Natural killer cell treated with Interleukin-12 subunit alpha and Interleukin-12 subunit beta and Interleukin-15 and Interleukin-18, amount 100 ng/mL, for 72 hours (primary cell): ENCODE measurements at regions not wholly inside any gene's neighbourhood (a gene's known extent, or its start where the extent isn't known, plus 50 kb on each side); places are given as distances from the start of the nearest gene placed in this dataset.

Experiments
- ATAC-seq, 2 donors: fragments of 150-1000 bp; cut with Tn5 transposase in 1 of 2; sonication (Bioruptor Pico), chemical (Tn5 transposase) in 1 of 2; 2 replicates each; pipeline ENCODE4 v1.10.0; 2021
- DNase-seq: peaks from one replicate; pipeline ENCODE4 v3.0.0; 2022; ENCODE audit warnings: low spot score
- H3K27ac Mint-ChIP-seq, 2 donors: 1 replicate in 1 of 2; 2 replicates in 1 of 2; pipeline ENCODE4 v1.8.0; 2022; ENCODE audit warnings: mixed read lengths in 2 of 2, mild to moderate bottlenecking in 1 of 2, moderate library complexity in 1 of 2
- H3K27me3 Mint-ChIP-seq, 2 donors: 1 replicate in 1 of 2; 2 replicates in 1 of 2; pipeline ENCODE4 v1.8.0; 2022; ENCODE audit warnings: mixed read lengths in 2 of 2
- H3K36me3 Mint-ChIP-seq: one replicate; pipeline ENCODE4 v1.8.0; 2022; ENCODE audit warnings: mixed read lengths
- H3K4me1 Mint-ChIP-seq, 2 donors: 1 replicate in 1 of 2; 2 replicates in 1 of 2; pipeline ENCODE4 v1.8.0; 2022; ENCODE audit warnings: low read depth in 2 of 2, mixed read lengths in 2 of 2, mild to moderate bottlenecking in 1 of 2
- H3K4me3 Mint-ChIP-seq: one replicate; pipeline ENCODE4 v1.8.0; 2022; ENCODE audit warnings: mixed read lengths
- H3K9me3 Mint-ChIP-seq: 2 replicates; pipeline ENCODE4 v1.8.0; 2022; ENCODE audit warnings: mixed read lengths

DNA sequence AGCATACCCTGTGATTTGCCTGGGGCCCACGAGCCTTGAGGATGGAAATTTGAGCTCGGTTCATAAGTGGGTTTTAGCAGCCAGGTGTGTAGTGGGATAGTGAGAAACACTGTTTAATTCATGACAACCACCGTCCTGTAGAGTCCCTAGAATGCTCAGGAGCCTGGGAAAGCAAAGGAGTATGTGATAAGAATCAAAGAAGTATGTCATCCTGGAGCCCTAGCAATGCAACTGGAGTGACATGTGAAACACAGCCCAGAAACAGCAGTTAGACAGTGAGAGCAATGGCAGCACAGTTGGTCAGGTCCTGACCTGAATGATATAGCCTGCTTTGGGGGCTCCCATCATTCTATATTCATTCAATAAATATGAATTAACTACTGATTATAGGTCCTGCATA, 161.2 kb upstream of the ECI2 start:
- H3K27me3 Mint-ChIP-seq, result peaks cover 0 to 4% of the 10 kb centered on the region in 2 donors
- ATAC-seq (no peak), DNase-seq (no peak)
- no peaks in the 10 kb centered on the region for H3K9me3 Mint-ChIP-seq
- no peak overlapping the region for H3K27ac Mint-ChIP-seq
- no peak overlapping the region for H3K4me3 Mint-ChIP-seq
- no peaks in the 10 kb centered on the region for H3K4me1 Mint-ChIP-seq
- H3K36me3 Mint-ChIP-seq, result no peaks in the 10 kb centered on the region

- H3K4me1 Mint-ChIP-seq, result no peaks in the 10 kb centered on the region
- no peaks in the 10 kb centered on the region for H3K36me3 Mint-ChIP-seq
- no peak overlapping the region for H3K27ac Mint-ChIP-seq
- H3K9me3 Mint-ChIP-seq, result no peaks in the 10 kb centered on the region
- ATAC-seq (no peak), DNase-seq (no peak)
- peaks cover 0 to 4% of the 10 kb centered on the region in 2 donors for H3K27me3 Mint-ChIP-seq
- H3K4me3 Mint-ChIP-seq, result no peak overlapping the region
Observed at GRCh38 chr6:4295783-4296155, 160.4 kb upstream of the ECI2 start.

DNA sequence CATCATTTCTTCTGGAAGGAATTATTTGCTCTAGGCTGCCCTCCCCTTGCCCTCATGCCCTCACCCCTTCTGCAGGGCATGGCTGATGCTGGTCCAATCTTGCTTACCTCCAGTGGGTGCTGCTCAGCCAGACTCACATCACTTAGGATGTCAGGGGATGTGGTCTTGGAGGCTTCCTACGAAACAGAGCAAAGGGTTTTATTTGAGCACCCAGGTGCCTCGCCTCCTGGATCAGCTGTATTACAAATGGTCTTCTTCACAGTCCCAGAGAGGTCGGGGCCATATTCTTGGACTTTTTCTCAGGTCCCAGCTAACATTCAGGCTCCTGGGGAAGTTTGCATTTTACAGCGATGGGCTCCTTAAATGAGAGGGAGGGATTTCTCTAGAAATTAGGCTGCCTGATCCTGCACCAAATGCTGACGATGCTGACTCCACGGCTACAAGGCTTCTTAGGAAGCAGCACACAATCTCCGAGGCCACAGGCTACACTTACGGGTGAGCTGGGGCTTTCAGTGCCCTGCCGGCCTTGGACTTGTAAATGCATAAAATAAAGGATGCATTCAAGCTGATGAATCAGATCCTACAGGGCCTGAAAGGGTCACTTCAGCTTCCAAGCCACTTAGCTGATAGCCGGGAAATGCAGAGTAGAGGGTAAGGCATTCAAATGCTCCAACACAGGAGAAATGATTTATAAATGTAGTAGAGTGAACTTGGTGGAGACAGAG, 159.8 kb upstream of the ECI2 start:
- no peak overlapping the region for H3K27ac Mint-ChIP-seq
- no peaks in the 10 kb centered on the region for H3K4me1 Mint-ChIP-seq
- H3K9me3 Mint-ChIP-seq, result no peaks in the 10 kb centered on the region
- H3K27me3 Mint-ChIP-seq, result peaks cover 0 to 2% of the 10 kb centered on the region in 2 donors
- no peak overlapping the region for H3K4me3 Mint-ChIP-seq
- H3K36me3 Mint-ChIP-seq, result no peaks in the 10 kb centered on the region
- no peak for ATAC-seq
- DNase-seq, result no peak

GRCh38 chr6:4294636-4295035, 159.3 kb upstream of the ECI2 start:
- Mint-ChIP-seq H3K4me1 (no peaks in the 10 kb centered on the region), H3K27ac (no peak overlapping the region), H3K9me3 (no peaks in the 10 kb centered on the region), H3K27me3 (peaks cover 0 to 2% of the 10 kb centered on the region in 2 donors), H3K4me3 (no peak overlapping the region), H3K36me3 (no peaks in the 10 kb centered on the region)
- DNase-seq, result no peak
- peak in 1 of 2 donors; percentile 45 for ATAC-seq

DNA sequence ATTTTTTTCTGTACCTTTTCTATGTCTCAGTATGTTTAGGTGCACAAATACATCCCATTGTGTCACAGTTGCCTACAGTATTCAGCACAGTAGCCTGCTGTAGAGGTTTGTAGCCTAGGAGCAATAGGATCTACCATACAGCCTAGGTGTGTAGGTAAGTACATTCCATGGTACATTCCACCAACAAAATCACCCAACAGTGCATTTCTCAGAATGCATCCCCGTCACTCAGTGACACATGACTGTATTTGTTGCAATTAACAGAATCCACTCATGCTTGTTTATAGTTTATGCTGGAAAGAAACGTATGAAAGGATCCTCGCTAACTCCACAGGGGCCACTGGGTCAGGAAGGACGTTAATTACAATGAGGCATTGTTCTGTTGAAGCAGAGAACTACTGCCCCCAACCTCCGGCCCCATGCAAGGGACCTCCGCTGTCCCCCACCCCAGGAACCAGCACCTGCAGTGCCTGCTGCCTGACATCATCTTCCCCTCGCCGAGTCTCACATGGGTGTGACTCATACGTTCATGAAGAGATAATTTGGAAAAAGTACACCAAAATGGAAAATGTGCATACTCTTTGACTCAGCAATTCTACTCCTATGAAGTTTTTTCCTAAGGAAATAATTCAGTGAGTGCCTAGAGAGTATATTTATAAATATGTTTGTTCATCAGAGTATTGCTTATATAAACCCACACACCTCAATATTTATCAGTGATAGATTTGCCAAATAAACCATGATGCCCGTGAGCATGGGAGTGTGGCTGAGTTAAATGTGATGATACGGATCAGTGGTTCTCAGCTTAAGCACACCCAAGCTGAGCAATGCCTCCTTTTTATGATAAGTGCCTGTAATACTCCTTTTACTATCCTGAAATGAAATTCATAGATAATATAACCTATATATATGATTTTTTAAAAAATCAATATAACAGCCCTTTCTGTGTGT, 156.4 kb upstream of the ECI2 start:
- H3K36me3 Mint-ChIP-seq, result no peaks in the 10 kb centered on the region
- DNase-seq (no peak), ATAC-seq (no peak)
- peaks cover under 1 to 1% of the 10 kb centered on the region in 2 donors for H3K27me3 Mint-ChIP-seq
- H3K9me3 Mint-ChIP-seq, result no peaks in the 10 kb centered on the region
- no peaks in the 10 kb centered on the region for H3K4me1 Mint-ChIP-seq
- H3K4me3 Mint-ChIP-seq, result no peak overlapping the region
- H3K27ac Mint-ChIP-seq, result no peak overlapping the region

DNA sequence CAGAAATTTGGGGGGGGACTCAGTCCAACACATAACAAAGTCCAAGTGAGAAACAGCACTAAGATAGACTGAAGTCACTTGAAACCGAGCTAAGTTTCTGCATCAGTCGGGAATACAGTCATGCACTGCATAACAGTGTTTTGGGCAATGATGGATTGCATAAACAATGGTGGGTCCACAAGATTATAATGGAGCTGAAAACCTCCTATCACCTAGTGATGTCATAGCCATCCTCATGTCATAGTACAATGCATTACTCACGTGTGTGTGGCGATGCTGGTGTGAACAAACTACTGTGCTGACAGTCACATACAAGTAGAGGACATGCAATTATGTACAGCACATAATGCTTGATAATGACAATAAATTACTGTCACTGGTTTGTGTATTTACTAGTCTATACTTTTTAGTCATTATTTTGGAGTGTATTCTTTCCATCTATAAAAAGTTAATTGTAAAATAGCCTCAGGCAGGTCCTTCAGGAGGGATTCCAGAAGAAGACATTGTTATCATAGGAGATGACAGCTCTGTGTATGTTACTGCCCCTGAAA, 154.5 kb upstream of the ECI2 start:
- H3K4me3 Mint-ChIP-seq, result no peak overlapping the region
- no peaks in the 10 kb centered on the region for H3K9me3 Mint-ChIP-seq
- DNase-seq (no peak), ATAC-seq (peak in 1 of 2 donors; percentile 9)
- H3K27me3 Mint-ChIP-seq, result peaks cover 8 to 9% of the 10 kb centered on the region in 2 donors
- no peaks in the 10 kb centered on the region for H3K4me1 Mint-ChIP-seq
- no peaks in the 10 kb centered on the region for H3K36me3 Mint-ChIP-seq
- no peak overlapping the region for H3K27ac Mint-ChIP-seq

- Mint-ChIP-seq H3K27ac (no peak overlapping the region), H3K9me3 (no peaks in the 10 kb centered on the region)
- no peak for ATAC-seq
Observed at GRCh38 chr6:4287811-4288244, 152.5 kb upstream of the ECI2 start.

GRCh38 chr6:4287372-4287771, 152.0 kb upstream of the ECI2 start:
- peaks cover 9 to 19% of the 10 kb centered on the region in 2 donors for H3K27me3 Mint-ChIP-seq

More at GRCh38 chr6:4287811-4288244, 152.5 kb upstream of the ECI2 start:
- DNase-seq, result no peak
- no peaks in the 10 kb centered on the region for H3K4me1 Mint-ChIP-seq
- H3K4me3 Mint-ChIP-seq, result no peak overlapping the region
- H3K36me3 Mint-ChIP-seq, result no peaks in the 10 kb centered on the region
- peaks cover 9 to 19% of the 10 kb centered on the region in 2 donors for H3K27me3 Mint-ChIP-seq

GRCh38 chr6:4282926-4283325, 147.6 kb upstream of the ECI2 start:
- no peak overlapping the region for H3K27ac Mint-ChIP-seq
- peaks cover 37% of the 10 kb centered on the region in 2 donors for H3K27me3 Mint-ChIP-seq
- no peaks in the 10 kb centered on the region for H3K36me3 Mint-ChIP-seq
- ATAC-seq, result no peak
- no peak for DNase-seq
- H3K9me3 Mint-ChIP-seq, result no peaks in the 10 kb centered on the region
- H3K4me3 Mint-ChIP-seq, result no peak overlapping the region
- peaks cover 4 to 5% of the 10 kb centered on the region in 2 donors for H3K4me1 Mint-ChIP-seq

More at GRCh38 chr6:4287372-4287771, 152.0 kb upstream of the ECI2 start:
- H3K36me3 Mint-ChIP-seq, result no peaks in the 10 kb centered on the region
- no peak overlapping the region for H3K4me3 Mint-ChIP-seq
- no peak overlapping the region for H3K27ac Mint-ChIP-seq
- ATAC-seq, result no peak
- DNase-seq, result no peak
- H3K4me1 Mint-ChIP-seq, result no peaks in the 10 kb centered on the region
- no peaks in the 10 kb centered on the region for H3K9me3 Mint-ChIP-seq

DNA sequence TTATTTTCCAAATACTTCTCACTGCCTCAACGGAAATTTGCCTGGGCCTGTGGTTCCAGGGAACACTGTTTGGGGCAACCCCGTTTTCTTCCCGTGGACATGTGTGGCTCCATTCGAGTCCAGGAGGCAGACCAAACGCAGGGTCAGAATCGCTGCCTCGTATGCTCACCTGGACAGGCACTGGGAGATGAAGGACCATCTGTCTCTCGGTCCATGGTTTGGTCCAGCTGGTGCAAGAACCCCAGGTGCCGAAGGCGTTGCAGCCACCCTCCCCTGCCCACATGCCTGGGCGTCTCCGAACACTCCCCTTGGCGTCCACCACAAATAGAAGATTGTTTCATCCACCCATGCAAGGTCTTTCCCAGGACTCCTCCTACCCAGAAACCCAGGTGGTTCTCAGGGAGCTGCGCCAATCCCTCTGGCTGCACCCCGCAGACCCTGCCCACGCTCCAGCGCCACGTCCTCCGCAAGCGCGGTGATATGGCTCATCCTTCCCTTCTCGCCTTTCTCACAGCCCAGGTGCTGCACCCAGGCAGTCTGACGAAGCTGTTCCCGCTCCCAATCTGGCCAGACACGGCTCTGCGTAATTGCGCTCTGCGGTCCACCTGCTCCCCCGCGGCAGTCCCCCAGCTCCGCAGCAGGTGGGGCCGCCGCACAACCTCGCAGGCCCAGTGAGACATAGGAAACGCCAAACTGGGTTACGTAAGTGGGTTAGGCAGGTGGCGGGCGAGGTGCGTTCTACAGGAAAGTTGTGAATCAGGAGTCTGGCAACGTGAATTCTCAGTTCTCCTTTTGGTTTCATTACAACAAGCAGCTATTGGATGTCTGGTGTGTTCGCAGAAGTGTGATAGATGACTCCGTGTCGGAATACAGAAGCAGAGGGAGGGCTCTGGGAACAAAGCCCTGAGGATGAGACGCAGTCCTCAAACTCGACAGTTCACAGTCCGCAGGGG, 146.2 kb upstream of the ECI2 start:
- ATAC-seq (peak in 1 of 2 donors; percentile 36), DNase-seq (no peak)
- Mint-ChIP-seq H3K4me3 (no peak overlapping the region), H3K4me1 (peaks cover 4 to 5% of the 10 kb centered on the region in 2 donors), H3K27ac (no peak overlapping the region), H3K27me3 (peaks cover 37 to 38% of the 10 kb centered on the region in 2 donors), H3K36me3 (no peaks in the 10 kb centered on the region), H3K9me3 (no peaks in the 10 kb centered on the region)

GRCh38 chr6:4280707-4281106, 145.3 kb upstream of the ECI2 start:
- H3K9me3 Mint-ChIP-seq, result no peaks in the 10 kb centered on the region
- DNase-seq (no peak), ATAC-seq (peak in 1 of 2 donors; percentile 17)
- peaks cover 30 to 32% of the 10 kb centered on the region in 2 donors for H3K27me3 Mint-ChIP-seq
- no peak overlapping the region for H3K4me3 Mint-ChIP-seq
- H3K4me1 Mint-ChIP-seq, result peaks cover 4 to 5% of the 10 kb centered on the region in 2 donors
- H3K27ac Mint-ChIP-seq, result no peak overlapping the region
- H3K36me3 Mint-ChIP-seq, result no peaks in the 10 kb centered on the region

DNA sequence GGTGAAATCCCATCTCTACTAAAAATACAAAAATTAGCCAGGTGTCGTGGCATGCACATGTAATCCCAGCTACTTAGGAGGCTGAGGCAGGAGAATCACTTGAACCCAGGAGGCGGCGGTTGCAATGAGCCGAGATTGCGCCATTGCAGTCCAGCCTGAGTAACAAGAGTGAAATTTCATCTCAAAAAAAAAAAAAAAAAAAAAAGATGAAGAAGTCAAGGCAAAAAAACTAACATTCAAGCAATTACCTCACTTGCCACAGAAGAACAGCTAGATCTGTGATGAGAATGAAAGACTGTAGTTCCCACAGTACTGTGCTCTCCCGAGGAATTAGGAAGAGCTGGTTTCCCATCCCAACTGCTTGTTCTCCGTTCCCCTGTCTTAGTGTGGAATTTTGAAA, 144.7 kb upstream of the ECI2 start:
- no peak overlapping the region for H3K4me3 Mint-ChIP-seq
- DNase-seq (no peak), ATAC-seq (no peak)
- H3K27ac Mint-ChIP-seq, result no peak overlapping the region
- no peaks in the 10 kb centered on the region for H3K36me3 Mint-ChIP-seq
- H3K9me3 Mint-ChIP-seq, result no peaks in the 10 kb centered on the region
- H3K4me1 Mint-ChIP-seq, result peaks cover 4 to 5% of the 10 kb centered on the region in 2 donors
- H3K27me3 Mint-ChIP-seq, result peaks cover 30 to 32% of the 10 kb centered on the region in 2 donors
